ENCODE measurements at regions not wholly inside any gene's neighbourhood (a gene's known extent, or its start where the extent isn't known, plus 50 kb on each side); places are given as distances from the start of the nearest gene placed in this dataset.

GRCh38 chr2:67649331-67650261 is 252.5 kb downstream of the ETAA1 start:
- Mint-ChIP-seq H3K4me3 (peak overlapping the region; percentile 3), H3K9me3 (peaks cover 6% of the 10 kb centered on the region), H3K27me3 (ENCODE audit: low read depth) (no peaks in the 10 kb centered on the region), H3K27ac (ENCODE audit: unreplicated experiment) (peak overlapping the region; percentile 83), H3K36me3 (ENCODE audit: low read depth) (peaks cover 6% of the 10 kb centered on the region), H3K4me1 (peaks cover 28% of the 10 kb centered on the region)
- TF ChIP-seq CTCF (conservative IDR thresholded peaks at IDR 0.05) = no peak
- DNase-seq (ENCODE audit: low read depth, low spot score) = no peak

DNA sequence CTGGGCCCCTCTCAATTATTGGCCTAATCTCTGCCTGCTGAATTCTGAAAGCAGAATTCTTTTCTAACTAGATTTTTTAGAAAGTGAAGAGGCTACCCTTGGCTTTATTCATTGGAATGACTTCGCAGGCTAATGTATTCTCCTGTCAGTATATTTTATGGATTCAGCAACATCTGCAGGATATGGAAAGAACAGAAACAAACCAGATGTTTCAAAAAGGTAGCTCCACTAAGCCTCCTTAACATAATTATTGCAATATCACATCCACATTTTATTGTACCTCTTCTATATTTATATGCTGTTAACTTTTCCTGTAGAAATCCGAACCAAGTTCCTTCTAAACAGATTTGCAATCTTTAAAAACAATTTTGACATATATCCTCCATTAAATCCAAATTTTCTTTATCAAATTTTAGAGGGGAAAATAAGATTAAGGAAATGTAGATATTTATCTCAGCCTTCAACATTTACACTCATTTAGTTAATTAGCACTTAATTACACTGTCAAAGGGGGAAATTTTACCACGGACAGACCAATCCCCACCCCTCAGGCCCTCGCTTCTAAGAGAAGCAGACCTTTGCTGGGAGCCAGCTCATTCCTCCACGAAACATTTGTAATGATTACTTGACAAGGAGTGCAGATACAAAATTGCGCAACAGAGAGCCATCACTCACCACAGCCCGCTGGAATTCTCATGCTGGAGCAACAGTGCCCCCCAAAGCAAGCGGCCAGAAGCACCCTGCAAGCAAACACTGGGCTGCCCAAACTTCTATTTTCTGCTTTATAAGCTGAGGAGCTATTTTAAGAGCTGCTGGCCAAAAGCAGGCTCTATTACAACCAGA is 253.4 kb downstream of the ETAA1 start:
- peak overlapping the region; percentile 35 for H3K4me3 Mint-ChIP-seq
- peaks cover 6% of the 10 kb centered on the region for H3K36me3 Mint-ChIP-seq (ENCODE audit: low read depth)
- H3K27ac Mint-ChIP-seq (ENCODE audit: unreplicated experiment) = peak overlapping the region; percentile 73
- peak; percentile 62 for DNase-seq (ENCODE audit: low read depth, low spot score)
- peaks cover 6% of the 10 kb centered on the region for H3K9me3 Mint-ChIP-seq
- peak; percentile 78 for TF ChIP-seq CTCF (conservative IDR thresholded peaks at IDR 0.05)
- H3K4me1 Mint-ChIP-seq = peaks cover 28% of the 10 kb centered on the region
- H3K27me3 Mint-ChIP-seq (ENCODE audit: low read depth) = no peaks in the 10 kb centered on the region

DNA sequence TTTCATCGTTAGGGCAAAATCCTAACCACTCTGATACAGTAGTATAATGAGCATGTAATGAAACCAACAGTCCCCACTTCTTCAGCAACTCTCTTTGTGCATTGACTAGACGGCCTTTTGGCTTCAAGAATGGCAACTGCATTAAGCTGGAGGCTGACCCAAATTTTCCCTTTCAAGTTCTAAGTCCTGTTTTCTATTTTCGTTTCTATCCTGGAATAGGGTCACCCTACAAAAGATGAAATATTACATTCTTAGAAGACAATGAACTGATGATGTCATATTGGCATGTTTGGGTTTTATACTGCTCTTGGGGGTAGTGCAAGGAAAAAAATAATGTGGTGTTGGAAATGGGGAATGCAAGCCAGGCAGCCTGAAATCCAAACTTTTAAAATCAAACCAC is 254.4 kb downstream of the ETAA1 start:
- H3K4me3 Mint-ChIP-seq = no peak overlapping the region
- H3K9me3 Mint-ChIP-seq = peaks cover 6% of the 10 kb centered on the region
- DNase-seq (ENCODE audit: low read depth, low spot score) = no peak
- peaks cover 6% of the 10 kb centered on the region for H3K36me3 Mint-ChIP-seq (ENCODE audit: low read depth)
- no peak overlapping the region for H3K27ac Mint-ChIP-seq (ENCODE audit: unreplicated experiment)
- no peaks in the 10 kb centered on the region for H3K27me3 Mint-ChIP-seq (ENCODE audit: low read depth)
- no peak for TF ChIP-seq CTCF (conservative IDR thresholded peaks at IDR 0.05)
- H3K4me1 Mint-ChIP-seq = peaks cover 28% of the 10 kb centered on the region

DNA sequence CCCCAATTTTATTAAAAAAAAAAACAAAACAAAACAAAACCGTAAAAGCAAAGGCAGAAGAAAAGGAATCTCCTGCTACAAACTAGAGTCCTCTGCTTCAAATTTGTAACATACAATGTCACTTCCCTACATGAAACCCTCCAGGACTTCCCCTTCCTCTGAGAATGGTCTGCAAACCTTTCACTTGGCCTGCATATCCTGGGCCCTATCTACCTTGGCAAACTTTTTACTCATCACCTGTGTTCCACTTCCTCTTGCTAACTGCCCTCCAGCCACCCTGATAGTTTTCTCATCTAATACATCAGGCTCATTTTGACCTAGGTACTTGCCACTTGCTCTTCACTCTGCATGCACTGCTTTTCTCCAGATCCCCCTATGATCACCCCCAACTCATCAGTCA is 255.5 kb downstream of the ETAA1 start:
- no peak for DNase-seq (ENCODE audit: low read depth, low spot score)
- no peak for TF ChIP-seq CTCF (conservative IDR thresholded peaks at IDR 0.05)
- H3K9me3 Mint-ChIP-seq = peaks cover 9% of the 10 kb centered on the region

GRCh38 chr2:67656875-67657274 is 259.7 kb downstream of the ETAA1 start:
- DNase-seq (ENCODE audit: low read depth, low spot score) = no peak
- TF ChIP-seq CTCF (conservative IDR thresholded peaks at IDR 0.05) = no peak
- Mint-ChIP-seq H3K4me1 (peaks cover 5% of the 10 kb centered on the region), H3K4me3 (no peak overlapping the region), H3K9me3 (peaks cover 9% of the 10 kb centered on the region), H3K27me3 (ENCODE audit: low read depth) (no peaks in the 10 kb centered on the region), H3K36me3 (ENCODE audit: low read depth) (peaks cover 14% of the 10 kb centered on the region), H3K27ac (ENCODE audit: unreplicated experiment) (no peak overlapping the region)

More for the DNA sequence above, 255.5 kb downstream of the ETAA1 start:
- Mint-ChIP-seq H3K4me1 (peaks cover 28% of the 10 kb centered on the region), H3K4me3 (no peak overlapping the region), H3K27ac (ENCODE audit: unreplicated experiment) (no peak overlapping the region), H3K27me3 (ENCODE audit: low read depth) (no peaks in the 10 kb centered on the region), H3K36me3 (ENCODE audit: low read depth) (peaks cover 6% of the 10 kb centered on the region)
